ENCODE measurements at regions not wholly inside any gene's neighbourhood (a gene's known extent, or its start where the extent isn't known, plus 50 kb on each side); places are given as distances from the start of the nearest gene placed in this dataset.

DNA sequence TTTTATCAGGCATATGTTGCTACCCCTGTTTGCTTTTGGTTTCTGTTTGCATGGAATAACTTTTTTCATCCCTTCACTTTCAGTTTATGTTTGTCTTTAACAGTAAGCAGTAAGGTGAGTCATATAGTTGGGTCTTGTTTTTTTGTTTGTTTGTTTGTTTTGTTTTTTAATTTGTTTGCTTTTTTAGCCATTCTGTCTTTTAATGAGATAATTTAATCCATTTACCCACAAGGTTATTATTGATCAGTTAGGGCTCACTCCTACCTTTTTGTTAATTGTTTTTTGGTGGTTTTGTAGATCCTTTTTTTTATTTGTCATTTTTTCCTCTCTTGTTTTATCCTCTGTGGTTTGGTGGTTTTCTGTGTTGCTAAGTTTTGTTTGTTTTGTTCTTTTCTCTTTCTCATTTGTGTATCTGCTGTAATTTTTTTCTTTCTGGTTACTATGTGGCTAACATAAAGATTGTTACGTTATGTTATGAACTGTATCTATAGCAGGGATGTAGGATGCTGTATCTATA lies 379.5 kb upstream of the MAD2L1 start:
- no peaks in the 10 kb centered on the region for H3K36me3 Mint-ChIP-seq (ENCODE audit: insufficient read depth, unreplicated experiment)
- no peaks in the 10 kb centered on the region for H3K27me3 Mint-ChIP-seq (ENCODE audit: insufficient read depth, unreplicated experiment)
- H3K9me3 Mint-ChIP-seq (ENCODE audit: unreplicated experiment), result no peaks in the 10 kb centered on the region
- H3K4me1 Mint-ChIP-seq (ENCODE audit: insufficient read depth, unreplicated experiment), result peaks cover 8% of the 10 kb centered on the region
- ChIA-PET CTCF (no interaction called here), POLR2A (no interaction called here)
- intact Hi-C loops (cut with micrococcal nuclease), result no loop called here
- H3K4me3 Mint-ChIP-seq (ENCODE audit: unreplicated experiment), result no peak overlapping the region
- no TSS peak for BruUV-seq (replicated peaks)
- no peak overlapping the region for H3K27ac Mint-ChIP-seq (ENCODE audit: low read depth, unreplicated experiment)
- TF ChIP-seq, protein P1, sequence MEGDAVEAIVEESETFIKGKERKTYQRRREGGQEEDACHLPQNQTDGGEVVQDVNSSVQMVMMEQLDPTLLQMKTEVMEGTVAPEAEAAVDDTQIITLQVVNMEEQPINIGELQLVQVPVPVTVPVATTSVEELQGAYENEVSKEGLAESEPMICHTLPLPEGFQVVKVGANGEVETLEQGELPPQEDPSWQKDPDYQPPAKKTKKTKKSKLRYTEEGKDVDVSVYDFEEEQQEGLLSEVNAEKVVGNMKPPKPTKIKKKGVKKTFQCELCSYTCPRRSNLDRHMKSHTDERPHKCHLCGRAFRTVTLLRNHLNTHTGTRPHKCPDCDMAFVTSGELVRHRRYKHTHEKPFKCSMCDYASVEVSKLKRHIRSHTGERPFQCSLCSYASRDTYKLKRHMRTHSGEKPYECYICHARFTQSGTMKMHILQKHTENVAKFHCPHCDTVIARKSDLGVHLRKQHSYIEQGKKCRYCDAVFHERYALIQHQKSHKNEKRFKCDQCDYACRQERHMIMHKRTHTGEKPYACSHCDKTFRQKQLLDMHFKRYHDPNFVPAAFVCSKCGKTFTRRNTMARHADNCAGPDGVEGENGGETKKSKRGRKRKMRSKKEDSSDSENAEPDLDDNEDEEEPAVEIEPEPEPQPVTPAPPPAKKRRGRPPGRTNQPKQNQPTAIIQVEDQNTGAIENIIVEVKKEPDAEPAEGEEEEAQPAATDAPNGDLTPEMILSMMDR (IDR thresholded peaks at IDR 0.05; ENCODE audit: unreplicated experiment), result no peak
- DNase-seq (ENCODE audit: unreplicated experiment), result no peak

DNA sequence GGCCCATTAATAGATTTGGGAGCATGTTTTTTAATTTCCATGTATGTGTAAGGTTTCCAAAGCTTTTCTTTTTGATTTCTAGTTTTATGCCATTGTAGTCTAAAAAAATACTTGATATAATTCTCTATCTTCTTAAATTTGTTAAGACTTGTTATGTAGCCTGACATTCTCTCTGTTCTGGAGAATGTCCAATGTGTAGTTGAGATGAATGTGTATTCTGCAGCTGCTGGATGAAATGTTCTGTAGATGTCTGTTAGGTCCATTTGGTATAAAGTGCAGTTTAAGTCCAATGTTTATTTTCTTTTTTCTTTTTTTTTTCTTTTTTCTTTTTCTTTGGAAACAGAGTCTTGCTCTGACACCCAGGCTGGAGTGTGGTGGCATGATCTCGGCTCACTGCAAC lies 378.5 kb upstream of the MAD2L1 start:
- Mint-ChIP-seq H3K36me3 (ENCODE audit: insufficient read depth, unreplicated experiment) (no peaks in the 10 kb centered on the region), H3K4me3 (ENCODE audit: unreplicated experiment) (no peak overlapping the region), H3K27me3 (ENCODE audit: insufficient read depth, unreplicated experiment) (no peaks in the 10 kb centered on the region), H3K9me3 (ENCODE audit: unreplicated experiment) (no peaks in the 10 kb centered on the region), H3K4me1 (ENCODE audit: insufficient read depth, unreplicated experiment) (peaks cover 11% of the 10 kb centered on the region), H3K27ac (ENCODE audit: low read depth, unreplicated experiment) (no peak overlapping the region)
- ChIA-PET POLR2A (no interaction called here), CTCF (interaction anchor here (0.6 to 1.2 kb wide), 2 partner anchors 145 to 1145 kb away, joined by 3 to 4 read pairs; no protein-coding TSS in a partner anchor)
- intact Hi-C loops (cut with micrococcal nuclease), result no loop called here
- TF ChIP-seq, protein P1 (IDR thresholded peaks at IDR 0.05; ENCODE audit: unreplicated experiment), result no peak
- no peak for DNase-seq (ENCODE audit: unreplicated experiment)
- BruUV-seq (replicated peaks), result no TSS peak

DNA sequence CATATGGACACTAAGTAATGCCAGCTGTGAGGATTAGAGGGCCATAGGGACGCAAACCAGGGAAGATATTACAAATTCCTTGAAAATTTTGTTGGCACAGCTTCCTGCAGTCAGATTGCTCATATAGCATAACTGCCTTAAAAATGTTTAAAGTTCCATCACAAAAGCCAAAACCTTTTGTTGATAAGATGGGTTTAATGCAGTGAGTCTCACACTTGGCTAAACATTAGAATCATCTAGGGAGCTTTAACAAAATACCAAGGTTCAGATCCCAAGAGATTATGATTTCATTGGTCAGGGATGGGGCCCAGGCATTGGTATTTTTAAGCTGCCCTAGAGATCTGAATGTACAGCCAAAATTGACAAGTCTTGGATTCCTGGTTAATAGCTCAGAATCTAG lies 376.5 kb upstream of the MAD2L1 start:
- no TSS peak for BruUV-seq (replicated peaks)
- no peak for DNase-seq (ENCODE audit: unreplicated experiment)
- Mint-ChIP-seq H3K4me3 (ENCODE audit: unreplicated experiment) (no peak overlapping the region), H3K9me3 (ENCODE audit: unreplicated experiment) (no peaks in the 10 kb centered on the region), H3K27me3 (ENCODE audit: insufficient read depth, unreplicated experiment) (no peaks in the 10 kb centered on the region), H3K36me3 (ENCODE audit: insufficient read depth, unreplicated experiment) (no peaks in the 10 kb centered on the region), H3K27ac (ENCODE audit: low read depth, unreplicated experiment) (no peak overlapping the region), H3K4me1 (ENCODE audit: insufficient read depth, unreplicated experiment) (peaks cover 14% of the 10 kb centered on the region)
- POLR2A ChIA-PET, result no interaction called here
- TF ChIP-seq, protein P1 (IDR thresholded peaks at IDR 0.05; ENCODE audit: unreplicated experiment), result no peak
- CTCF ChIA-PET, result no interaction called here
- intact Hi-C loops (cut with micrococcal nuclease), result no loop called here

DNA sequence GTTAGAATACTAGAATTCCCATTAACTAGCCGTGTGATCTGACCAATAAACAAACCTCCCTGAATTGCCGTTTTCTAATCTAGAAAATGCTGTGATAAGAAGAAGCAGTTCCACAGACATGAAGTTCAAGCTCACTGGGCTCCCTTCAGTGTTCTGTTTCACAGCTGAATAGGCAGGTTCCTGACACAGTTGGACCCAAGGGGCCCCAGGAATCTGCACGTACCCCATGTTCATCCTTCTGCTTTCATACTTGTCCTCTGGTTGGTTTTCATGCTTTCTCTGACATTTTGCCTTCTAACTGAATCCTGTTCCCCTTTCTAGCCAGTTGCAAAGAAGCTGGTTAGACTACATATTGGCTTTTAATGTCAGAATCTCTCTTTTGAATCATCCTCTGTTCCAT lies 374.1 kb upstream of the MAD2L1 start:
- peaks cover 8% of the 10 kb centered on the region for H3K4me1 Mint-ChIP-seq (ENCODE audit: insufficient read depth, unreplicated experiment)
- ChIA-PET CTCF (interaction anchor here (0.6 kb wide), 1 partner anchor 411 kb away, joined by 3 read pairs; no protein-coding TSS in a partner anchor), POLR2A (no interaction called here)
- intact Hi-C loops (cut with micrococcal nuclease), result no loop called here
- no peak overlapping the region for H3K4me3 Mint-ChIP-seq (ENCODE audit: unreplicated experiment)
- DNase-seq (ENCODE audit: unreplicated experiment), result no peak
- no peak overlapping the region for H3K27ac Mint-ChIP-seq (ENCODE audit: low read depth, unreplicated experiment)
- BruUV-seq (replicated peaks), result no TSS peak
- no peaks in the 10 kb centered on the region for H3K27me3 Mint-ChIP-seq (ENCODE audit: insufficient read depth, unreplicated experiment)
- H3K9me3 Mint-ChIP-seq (ENCODE audit: unreplicated experiment), result no peaks in the 10 kb centered on the region
- TF ChIP-seq, protein P1 (IDR thresholded peaks at IDR 0.05; ENCODE audit: unreplicated experiment), result no peak
- no peaks in the 10 kb centered on the region for H3K36me3 Mint-ChIP-seq (ENCODE audit: insufficient read depth, unreplicated experiment)

All from MCF 10A (cell line).